GM12891 (cell line): ENCODE measurements at regions not wholly inside any gene's neighbourhood (a gene's known extent, or its start where the extent isn't known, plus 50 kb on each side); places are given as distances from the start of the nearest gene placed in this dataset.

Experiments
- DNase-seq: peaks from one replicate; pipeline ENCODE4 v3.0.0; 2011; ENCODE audit warnings: low spot score; ENCODE audit not compliant: insufficient read length
- FAIRE-seq: peaks from 2 replicates; lab custom pipeline; 2011; peaks lifted over from hg19 to GRCh38; lab: Jason Lieb, UNC
- PAX5 ChIP-seq: IDR thresholded peaks from 2 replicates; pipeline ENCODE4 v1.6.1; 2011; ENCODE audit warnings: low read length, moderate library complexity, mild to moderate bottlenecking; ENCODE audit not compliant: insufficient read depth, severe bottlenecking
- POLR2A ChIP-seq: IDR thresholded peaks from 2 replicates; pipeline ENCODE4 v1.6.1; 2011; ENCODE audit warnings: low read depth, low read length, control low read depth
- POLR2AphosphoS5 ChIP-seq: IDR thresholded peaks from 2 replicates; pipeline ENCODE4 v1.6.1; 2011; ENCODE audit warnings: low read depth, low read length, control low read depth
- POU2F2 ChIP-seq: IDR thresholded peaks from 2 replicates; pipeline ENCODE4 v1.6.1; 2011; ENCODE audit warnings: low read depth, mild to moderate bottlenecking, control low read depth, low read length, moderate library complexity
- SPI1 ChIP-seq: IDR thresholded peaks from 2 replicates; pipeline ENCODE4 v1.6.1; 2011; ENCODE audit warnings: low read depth, low read length, control low read depth
- TAF1 ChIP-seq: IDR thresholded peaks from 2 replicates; pipeline ENCODE4 v1.6.1; 2011; ENCODE audit warnings: low read depth, low read length, control low read depth

DNA sequence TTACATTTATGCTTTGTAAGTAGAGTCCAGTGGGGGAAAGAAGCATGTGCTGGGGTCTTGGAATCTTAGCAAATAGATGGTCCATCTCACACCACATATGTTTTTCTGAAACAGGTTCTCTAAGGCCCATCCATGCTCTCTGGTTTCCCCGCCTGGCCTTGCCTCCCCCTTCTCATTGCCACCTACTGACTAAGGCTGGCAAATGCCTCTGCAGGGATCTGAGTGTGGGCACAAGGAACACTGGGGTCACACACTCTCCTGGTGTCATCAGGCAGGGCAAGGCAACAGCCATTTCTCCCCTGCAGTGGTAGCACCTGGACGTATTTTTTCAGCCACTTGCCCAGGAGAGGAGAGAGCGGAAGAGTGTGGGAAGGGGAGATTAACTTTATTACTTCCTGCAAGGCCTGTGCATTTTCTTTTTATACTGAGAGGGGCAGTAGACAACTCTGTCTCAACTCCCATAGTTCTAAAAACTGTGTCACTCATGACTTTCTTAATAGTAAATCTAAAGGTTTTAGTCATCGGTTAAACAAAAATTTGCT, 804.2 kb upstream of the NECTIN3 start:
- no peak for DNase-seq

DNA sequence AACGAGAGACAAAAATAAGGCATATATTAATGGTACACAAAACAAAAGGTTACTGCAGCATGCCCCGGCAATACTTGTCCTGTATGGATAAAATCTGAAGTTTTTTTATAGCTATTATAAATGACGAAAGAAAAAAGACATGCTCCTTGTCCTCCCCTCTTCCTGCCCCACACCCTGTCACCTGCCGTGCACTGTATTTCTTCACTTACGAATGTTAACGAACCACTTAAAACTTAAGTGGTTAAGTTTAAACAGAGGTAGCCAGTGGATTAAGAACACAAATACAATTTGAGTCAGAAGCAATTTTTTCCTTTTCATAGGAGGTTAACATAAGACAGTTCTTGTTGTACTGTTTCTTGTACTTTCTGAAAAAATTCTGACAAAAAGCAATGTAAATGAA, 799.1 kb upstream of the NECTIN3 start:
- FAIRE-seq (no peak), DNase-seq (no peak)
- TF ChIP-seq POLR2A (no peak), POU2F2 (no peak), PAX5 (no peak), SPI1 (no peak), TAF1 (no peak), POLR2AphosphoS5 (no peak)

More for the DNA sequence above, 804.2 kb upstream of the NECTIN3 start:
- TF ChIP-seq POLR2A = no peak
- TF ChIP-seq PAX5 = no peak
- TF ChIP-seq POLR2AphosphoS5 = no peak
- TF ChIP-seq SPI1 = no peak
- TF ChIP-seq TAF1 = no peak
- TF ChIP-seq POU2F2 = no peak
- FAIRE-seq = no peak

DNA sequence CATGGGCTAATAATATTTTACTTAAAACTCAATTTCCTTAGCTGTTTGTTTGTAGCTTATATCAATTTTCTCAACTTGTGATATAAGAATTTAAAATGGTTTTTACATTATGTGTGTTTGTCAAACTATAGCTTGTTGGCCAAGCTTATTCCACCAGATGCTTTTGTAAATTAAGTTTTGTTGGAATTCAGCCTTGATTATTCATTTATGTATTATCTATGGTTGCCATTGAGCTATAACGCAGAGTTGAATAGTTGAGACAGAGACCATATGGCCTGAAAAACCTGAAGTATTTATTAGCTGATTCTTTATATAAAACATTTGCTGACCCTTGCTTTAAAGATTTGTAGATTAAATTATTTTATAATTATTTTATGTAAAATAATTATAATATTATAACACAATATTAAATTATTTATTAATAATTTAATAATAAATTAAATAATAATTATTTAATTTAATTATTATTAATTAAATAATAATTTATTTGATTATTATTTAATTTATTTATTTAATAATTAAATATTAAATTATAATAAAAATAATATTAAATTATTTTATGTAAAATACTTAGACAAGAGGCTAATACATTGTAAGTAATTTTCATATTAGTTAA, 779.6 kb upstream of the NECTIN3 start:
- FAIRE-seq (no peak), DNase-seq (no peak)
- TF ChIP-seq PAX5 = no peak
- TF ChIP-seq POLR2A = no peak
- TF ChIP-seq SPI1 = no peak
- TF ChIP-seq POLR2AphosphoS5 = no peak
- no peak for TF ChIP-seq TAF1
- no peak for TF ChIP-seq POU2F2

DNA sequence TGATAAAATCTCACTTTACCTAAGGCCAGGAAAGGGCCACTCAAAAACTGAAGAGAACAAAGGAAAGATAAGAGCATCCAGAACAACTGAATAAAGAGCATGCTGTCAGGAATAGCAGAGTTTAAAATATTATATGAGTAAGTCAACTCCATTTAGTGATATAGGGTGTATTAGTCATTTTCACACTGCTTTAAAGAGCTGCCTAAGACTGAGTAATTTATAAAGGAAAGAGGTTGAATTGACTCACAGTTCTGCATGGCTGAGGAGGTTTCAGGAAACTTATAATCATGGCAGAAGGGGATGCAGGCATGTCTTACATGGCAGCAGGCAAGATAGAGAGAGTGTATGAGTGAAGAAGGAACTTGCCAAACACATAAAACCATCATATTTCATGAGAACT, 778.0 kb upstream of the NECTIN3 start:
- DNase-seq = no peak
- FAIRE-seq = no peak
- no peak for TF ChIP-seq SPI1
- no peak for TF ChIP-seq TAF1
- TF ChIP-seq POU2F2 = no peak
- TF ChIP-seq PAX5 = no peak
- no peak for TF ChIP-seq POLR2A
- TF ChIP-seq POLR2AphosphoS5 = no peak

DNA sequence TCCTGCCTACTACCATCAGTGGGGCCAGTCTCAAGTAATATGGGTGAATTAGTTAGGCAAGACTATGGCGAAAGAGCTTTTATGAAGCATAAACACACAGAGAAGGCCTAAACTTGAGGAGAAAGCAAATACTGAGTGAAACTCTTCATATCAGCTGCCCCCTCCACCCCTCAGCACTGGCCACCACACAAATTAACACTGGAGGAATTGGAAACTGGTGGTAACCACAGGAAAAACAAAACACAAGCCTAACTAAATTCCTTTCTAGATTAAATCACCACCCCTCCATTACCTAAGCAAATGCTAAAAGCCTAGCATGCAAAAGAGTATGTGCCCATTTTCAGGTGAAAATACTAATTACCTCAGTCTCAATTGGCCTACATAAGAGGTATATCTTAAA, 774.7 kb upstream of the NECTIN3 start:
- TF ChIP-seq POU2F2 = no peak
- no peak for TF ChIP-seq POLR2AphosphoS5
- no peak for TF ChIP-seq PAX5
- no peak for TF ChIP-seq POLR2A
- no peak for TF ChIP-seq SPI1
- no peak for TF ChIP-seq TAF1
- no peak for FAIRE-seq
- no peak for DNase-seq

DNA sequence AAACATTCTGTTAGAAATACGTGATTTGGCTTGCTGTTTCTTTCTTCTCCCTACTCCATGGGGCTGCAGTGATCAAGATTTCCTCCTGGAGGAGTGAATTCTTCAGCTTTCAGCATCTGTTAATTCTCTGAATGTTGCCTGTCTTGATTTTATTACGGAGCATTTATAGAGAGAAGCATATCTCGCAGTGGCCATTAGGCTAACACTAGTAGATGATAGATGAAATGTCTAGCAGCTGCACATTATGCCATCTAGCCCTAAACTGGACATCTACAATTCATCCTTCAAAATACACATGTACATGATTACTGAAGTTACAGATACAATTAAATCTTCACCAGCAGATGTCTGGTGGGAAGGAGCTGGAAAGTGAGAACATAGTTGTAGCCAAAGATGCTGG, 769.8 kb upstream of the NECTIN3 start:
- TF ChIP-seq POU2F2 = no peak
- TF ChIP-seq POLR2A = no peak
- no peak for TF ChIP-seq SPI1
- no peak for TF ChIP-seq PAX5
- TF ChIP-seq TAF1 = no peak
- TF ChIP-seq POLR2AphosphoS5 = no peak
- DNase-seq (no peak), FAIRE-seq (no peak)

DNA sequence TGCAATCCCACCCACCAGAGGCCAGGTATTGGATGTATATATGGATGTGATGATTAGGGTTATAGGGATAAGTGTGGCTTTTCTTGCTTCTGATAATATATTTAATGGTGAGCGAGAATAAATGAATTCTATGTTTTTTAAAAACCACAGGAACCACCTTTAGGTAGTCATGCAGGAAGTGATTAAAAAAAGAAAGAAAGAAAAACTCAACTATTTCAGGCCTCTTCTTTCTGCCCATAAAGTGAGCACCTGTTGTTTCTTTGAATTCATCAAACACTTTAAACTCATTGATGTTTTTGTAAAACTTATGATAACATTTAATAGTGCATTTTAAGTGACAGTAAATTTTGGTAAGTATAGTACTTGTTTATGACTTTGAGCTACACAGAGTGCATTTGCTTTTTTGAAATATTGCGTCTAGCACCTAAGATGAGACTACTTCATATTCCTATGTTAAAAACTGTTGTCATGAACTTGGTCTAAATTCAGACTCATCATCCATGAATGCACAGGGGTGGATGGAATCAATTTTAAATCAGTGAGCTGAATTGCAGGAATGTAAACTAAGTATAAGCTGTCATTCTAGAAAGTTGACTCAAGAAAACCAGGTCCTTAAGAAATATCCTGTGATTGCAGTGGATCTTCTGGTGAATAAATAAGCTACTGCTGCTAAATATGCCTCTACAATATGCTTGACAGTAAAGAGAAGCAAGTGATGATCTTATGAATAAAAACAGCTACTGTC, 764.4 kb upstream of the NECTIN3 start:
- DNase-seq = no peak
- no peak for FAIRE-seq

DNA sequence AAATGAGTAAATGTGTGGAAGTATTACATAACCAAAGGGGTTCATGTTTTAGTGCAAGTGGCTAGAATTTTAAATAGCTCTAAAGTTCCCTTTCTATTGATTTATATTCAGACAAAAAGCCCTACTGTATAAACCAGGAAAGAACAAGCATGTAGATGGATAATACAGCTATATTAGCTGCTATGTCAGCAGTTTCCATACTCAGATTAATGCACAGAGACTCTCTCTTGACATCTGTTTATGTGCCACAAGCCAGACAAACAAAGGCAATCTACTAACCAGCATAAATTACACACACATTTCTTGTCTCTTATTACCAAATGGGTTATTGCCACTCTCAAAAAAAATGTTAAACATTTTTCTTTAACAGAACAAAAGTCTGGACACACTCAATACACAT, 760.1 kb upstream of the NECTIN3 start:
- TF ChIP-seq SPI1 = no peak
- no peak for TF ChIP-seq TAF1
- no peak for TF ChIP-seq POLR2AphosphoS5
- TF ChIP-seq PAX5 = no peak
- FAIRE-seq (no peak), DNase-seq (no peak)

More for the DNA sequence above, 764.4 kb upstream of the NECTIN3 start:
- TF ChIP-seq PAX5 (no peak), POLR2AphosphoS5 (no peak), POU2F2 (no peak), SPI1 (no peak), POLR2A (no peak), TAF1 (no peak)

DNA sequence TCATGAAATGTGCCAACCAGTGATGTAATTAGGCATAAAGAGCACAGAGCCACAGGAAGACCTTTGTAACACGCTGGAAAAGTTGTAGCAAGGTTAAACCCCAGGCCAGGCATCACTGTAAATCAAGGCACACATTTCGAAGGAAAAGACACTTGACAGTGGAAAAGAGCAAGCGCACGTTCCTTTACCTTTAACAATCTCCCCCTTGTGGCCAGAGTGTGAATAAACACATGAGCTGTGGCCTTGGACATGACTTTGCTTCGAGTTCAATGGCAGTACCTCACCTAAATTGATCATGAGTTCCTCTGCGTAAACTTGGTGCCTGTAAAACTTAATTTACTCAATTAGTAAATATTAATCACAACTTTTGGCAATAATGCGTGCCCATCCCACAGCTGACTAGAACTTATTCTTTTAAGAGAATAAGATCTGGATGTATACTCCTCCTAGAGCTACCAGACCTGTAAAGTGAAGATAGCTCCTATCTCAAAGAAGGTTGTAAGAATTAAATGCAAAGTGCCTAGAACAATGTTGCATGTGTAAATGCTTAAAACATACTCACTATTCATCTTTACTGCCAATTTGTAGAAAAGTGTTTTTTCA, 757.0 kb upstream of the NECTIN3 start:
- peak; percentile 48 for FAIRE-seq
- TF ChIP-seq SPI1 = no peak
- TF ChIP-seq TAF1 = no peak
- TF ChIP-seq POLR2AphosphoS5 = no peak
- TF ChIP-seq POU2F2 = no peak
- no peak for TF ChIP-seq POLR2A
- DNase-seq = peak; percentile 20
